ENCODE measurements at regions not wholly inside any gene's neighbourhood (a gene's known extent, or its start where the extent isn't known, plus 50 kb on each side); places are given as distances from the start of the nearest gene placed in this dataset.

DNA sequence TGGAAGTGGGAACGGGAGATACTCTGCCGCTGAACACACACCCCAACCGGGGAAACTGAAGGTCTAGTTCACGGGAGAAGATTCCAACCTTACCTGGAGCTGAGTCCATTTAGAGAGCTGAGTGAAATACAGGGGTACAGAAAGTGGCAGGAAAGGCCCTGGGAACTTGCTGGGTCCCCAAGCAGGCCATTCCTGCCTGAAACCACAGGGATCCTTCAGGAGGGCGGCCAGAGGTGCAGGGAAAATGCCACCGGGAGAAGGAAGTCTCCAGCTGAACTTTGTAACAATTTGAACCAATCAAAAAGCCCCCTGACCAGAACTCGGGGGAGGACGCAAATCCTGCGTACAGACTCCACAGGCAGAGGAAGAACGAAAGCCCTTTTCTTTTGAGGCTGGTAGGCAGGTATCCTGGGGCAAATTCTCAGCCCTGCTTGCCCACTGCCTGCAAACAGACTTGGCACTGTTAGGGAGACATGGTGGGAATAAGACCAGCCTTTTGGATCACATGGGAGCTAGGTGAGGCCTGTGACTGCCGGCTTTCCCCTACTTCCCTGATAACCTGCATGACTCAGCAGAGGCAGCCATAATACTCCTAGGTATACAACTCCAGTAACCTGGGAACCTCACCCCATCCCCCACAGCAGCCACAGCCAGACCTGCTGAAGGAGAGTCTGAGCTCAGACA lies 170.9 kb downstream of the SEC23A start:
- peaks cover 13% of the 10 kb centered on the region for H3K9me3 Mint-ChIP-seq (ENCODE audit: unreplicated experiment)
- BruUV-seq (replicated peaks): no TSS peak
- peak; percentile 7 to 39 for DNase-seq
- no peaks in the 10 kb centered on the region for H3K36me3 Mint-ChIP-seq (ENCODE audit: insufficient read depth, unreplicated experiment)
- Histone ChIP-seq H3K4me1 (peaks cover 5% of the 10 kb centered on the region), H3K9me3 (no peaks in the 10 kb centered on the region), H3K4me3 (ENCODE audit: low read depth, low read length) (no peak overlapping the region), H3K36me3 (ENCODE audit: control insufficient read depth, insufficient read depth, low read length) (no peaks in the 10 kb centered on the region), H3K27me3 (replicated peaks; ENCODE audit: control insufficient read depth, insufficient read depth, low read length) (no peaks in the 10 kb centered on the region)
- ChIA-PET CTCF (no interaction called here), POLR2A (no interaction called here)
- peaks cover 6% of the 10 kb centered on the region for H3K27me3 Mint-ChIP-seq (ENCODE audit: insufficient read depth, unreplicated experiment)
- H3K4me1 Mint-ChIP-seq (ENCODE audit: low read depth, unreplicated experiment): no peaks in the 10 kb centered on the region
- peak overlapping the region; percentile 24 for H3K27ac Mint-ChIP-seq (ENCODE audit: unreplicated experiment)
- TF ChIP-seq, protein P1, sequence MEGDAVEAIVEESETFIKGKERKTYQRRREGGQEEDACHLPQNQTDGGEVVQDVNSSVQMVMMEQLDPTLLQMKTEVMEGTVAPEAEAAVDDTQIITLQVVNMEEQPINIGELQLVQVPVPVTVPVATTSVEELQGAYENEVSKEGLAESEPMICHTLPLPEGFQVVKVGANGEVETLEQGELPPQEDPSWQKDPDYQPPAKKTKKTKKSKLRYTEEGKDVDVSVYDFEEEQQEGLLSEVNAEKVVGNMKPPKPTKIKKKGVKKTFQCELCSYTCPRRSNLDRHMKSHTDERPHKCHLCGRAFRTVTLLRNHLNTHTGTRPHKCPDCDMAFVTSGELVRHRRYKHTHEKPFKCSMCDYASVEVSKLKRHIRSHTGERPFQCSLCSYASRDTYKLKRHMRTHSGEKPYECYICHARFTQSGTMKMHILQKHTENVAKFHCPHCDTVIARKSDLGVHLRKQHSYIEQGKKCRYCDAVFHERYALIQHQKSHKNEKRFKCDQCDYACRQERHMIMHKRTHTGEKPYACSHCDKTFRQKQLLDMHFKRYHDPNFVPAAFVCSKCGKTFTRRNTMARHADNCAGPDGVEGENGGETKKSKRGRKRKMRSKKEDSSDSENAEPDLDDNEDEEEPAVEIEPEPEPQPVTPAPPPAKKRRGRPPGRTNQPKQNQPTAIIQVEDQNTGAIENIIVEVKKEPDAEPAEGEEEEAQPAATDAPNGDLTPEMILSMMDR (IDR thresholded peaks at IDR 0.05; ENCODE audit: insufficient read depth in 1 of 2, low read depth in 1 of 2, low read length in 1 of 2, severe bottlenecking in 1 of 2, unreplicated experiment in 1 of 2): no peak
- intact Hi-C loops (cut with micrococcal nuclease; ENCODE audit: unreplicated experiment): no loop called here
- no peak overlapping the region for H3K4me3 Mint-ChIP-seq (ENCODE audit: unreplicated experiment)

DNA sequence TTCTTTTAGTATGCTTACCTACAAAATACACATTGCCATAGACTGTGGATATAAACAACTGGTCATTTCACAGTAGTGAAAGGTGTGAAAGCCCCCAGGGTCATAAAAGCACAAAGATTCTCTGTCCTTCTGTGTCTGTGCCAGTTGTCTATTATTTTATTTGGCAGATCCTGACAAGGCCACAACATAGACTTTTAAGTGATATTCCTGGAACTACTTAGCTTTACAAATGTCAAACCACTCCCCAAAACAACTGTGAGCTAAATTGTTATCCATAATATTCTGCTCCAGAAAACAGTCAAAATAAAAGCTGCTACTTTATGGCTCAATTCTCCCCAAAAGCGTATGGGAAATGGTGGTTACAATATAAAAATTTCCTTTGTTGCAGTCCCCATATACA lies 172.1 kb downstream of the SEC23A start:
- Mint-ChIP-seq H3K27me3 (ENCODE audit: insufficient read depth, unreplicated experiment) (peaks cover 6% of the 10 kb centered on the region), H3K4me1 (ENCODE audit: low read depth, unreplicated experiment) (no peaks in the 10 kb centered on the region), H3K9me3 (ENCODE audit: unreplicated experiment) (peaks cover 11% of the 10 kb centered on the region), H3K4me3 (ENCODE audit: unreplicated experiment) (no peak overlapping the region), H3K27ac (ENCODE audit: unreplicated experiment) (no peak overlapping the region), H3K36me3 (ENCODE audit: insufficient read depth, unreplicated experiment) (no peaks in the 10 kb centered on the region)
- no peak overlapping the region for H3K4me3 ChIP-seq (ENCODE audit: low read depth, low read length)
- BruUV-seq (replicated peaks): no TSS peak
- intact Hi-C loops (cut with micrococcal nuclease; ENCODE audit: unreplicated experiment): no loop called here
- ChIA-PET POLR2A (no interaction called here), CTCF (no interaction called here)
- no peaks in the 10 kb centered on the region for H3K9me3 ChIP-seq
- no peaks in the 10 kb centered on the region for H3K27me3 ChIP-seq (replicated peaks; ENCODE audit: control insufficient read depth, insufficient read depth, low read length)
- peaks cover 5% of the 10 kb centered on the region for H3K4me1 ChIP-seq
- TF ChIP-seq, protein P1 (IDR thresholded peaks at IDR 0.05; ENCODE audit: insufficient read depth in 1 of 2, low read depth in 1 of 2, low read length in 1 of 2, severe bottlenecking in 1 of 2, unreplicated experiment in 1 of 2): no peak
- no peak for DNase-seq
- H3K36me3 ChIP-seq (ENCODE audit: control insufficient read depth, insufficient read depth, low read length): no peaks in the 10 kb centered on the region

DNA sequence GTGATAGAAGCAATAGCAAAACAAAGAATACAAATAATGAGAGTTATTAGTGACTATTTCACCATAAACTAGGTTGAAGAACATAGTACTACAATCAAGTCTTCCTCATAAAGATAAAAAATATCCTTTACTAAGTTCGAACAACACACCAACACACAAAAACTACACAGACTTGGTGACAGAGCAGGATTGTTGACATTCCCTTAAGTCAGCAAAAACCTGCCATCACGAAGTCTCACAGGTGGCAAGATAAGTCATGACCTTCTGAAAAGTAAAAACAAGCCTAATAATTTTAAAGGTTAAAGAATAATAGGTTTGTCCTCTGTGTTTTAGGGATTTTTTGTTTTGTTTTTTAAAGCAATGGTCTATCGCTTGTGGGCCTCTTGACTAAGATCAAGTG lies 173.0 kb downstream of the SEC23A start:
- H3K9me3 ChIP-seq: no peaks in the 10 kb centered on the region
- no peaks in the 10 kb centered on the region for H3K36me3 ChIP-seq (ENCODE audit: control insufficient read depth, insufficient read depth, low read length)
- no peak overlapping the region for H3K4me3 ChIP-seq (ENCODE audit: low read depth, low read length)
- DNase-seq: no peak
- no TSS peak for BruUV-seq (replicated peaks)
- H3K36me3 Mint-ChIP-seq (ENCODE audit: insufficient read depth, unreplicated experiment): no peaks in the 10 kb centered on the region
- intact Hi-C loops (cut with micrococcal nuclease; ENCODE audit: unreplicated experiment): no loop called here
- H3K4me1 ChIP-seq: peaks cover 5% of the 10 kb centered on the region
- peaks cover 2% of the 10 kb centered on the region for H3K9me3 Mint-ChIP-seq (ENCODE audit: unreplicated experiment)
- no peaks in the 10 kb centered on the region for H3K27me3 Mint-ChIP-seq (ENCODE audit: insufficient read depth, unreplicated experiment)
- no peaks in the 10 kb centered on the region for H3K4me1 Mint-ChIP-seq (ENCODE audit: low read depth, unreplicated experiment)
- H3K27ac Mint-ChIP-seq (ENCODE audit: unreplicated experiment): no peak overlapping the region
- H3K27me3 ChIP-seq (replicated peaks; ENCODE audit: control insufficient read depth, insufficient read depth, low read length): no peaks in the 10 kb centered on the region
- TF ChIP-seq, protein P1 (IDR thresholded peaks at IDR 0.05; ENCODE audit: insufficient read depth in 1 of 2, low read depth in 1 of 2, low read length in 1 of 2, severe bottlenecking in 1 of 2, unreplicated experiment in 1 of 2): no peak
- H3K4me3 Mint-ChIP-seq (ENCODE audit: unreplicated experiment): no peak overlapping the region
- ChIA-PET POLR2A (no interaction called here), CTCF (no interaction called here)

Data from Caco-2 (cell line).